ENCODE measurements at regions not wholly inside any gene's neighbourhood (a gene's known extent, or its start where the extent isn't known, plus 50 kb on each side); places are given as distances from the start of the nearest gene placed in this dataset.

DNA sequence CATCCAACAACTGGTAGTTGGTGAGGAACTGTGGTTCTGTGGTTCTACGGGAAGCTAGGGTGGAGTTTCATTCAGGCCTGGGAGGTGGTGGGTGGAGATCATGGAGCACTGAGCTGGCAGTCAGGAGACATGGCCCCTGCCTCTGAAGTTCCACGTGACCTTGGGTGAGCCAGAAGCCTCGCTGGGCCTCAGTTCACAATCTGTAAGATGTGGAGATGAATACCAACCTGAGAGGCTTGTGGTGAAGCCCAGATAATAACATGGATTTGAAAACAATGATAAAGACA, 177.9 kb downstream of the MACROH2A1 start:
- H3K27ac ChIP-seq (ENCODE audit: control insufficient read depth, insufficient read depth, low read length): no peak overlapping the region
- no peaks in the 10 kb centered on the region for H3K4me1 ChIP-seq (ENCODE audit: control insufficient read depth, extremely low read depth, insufficient read depth, low read length)
- dilution Hi-C loops (cut with MboI; ENCODE audit: extremely low pct_ligation_motif_present, low sequenced_read_pairs): no loop called here

DNA sequence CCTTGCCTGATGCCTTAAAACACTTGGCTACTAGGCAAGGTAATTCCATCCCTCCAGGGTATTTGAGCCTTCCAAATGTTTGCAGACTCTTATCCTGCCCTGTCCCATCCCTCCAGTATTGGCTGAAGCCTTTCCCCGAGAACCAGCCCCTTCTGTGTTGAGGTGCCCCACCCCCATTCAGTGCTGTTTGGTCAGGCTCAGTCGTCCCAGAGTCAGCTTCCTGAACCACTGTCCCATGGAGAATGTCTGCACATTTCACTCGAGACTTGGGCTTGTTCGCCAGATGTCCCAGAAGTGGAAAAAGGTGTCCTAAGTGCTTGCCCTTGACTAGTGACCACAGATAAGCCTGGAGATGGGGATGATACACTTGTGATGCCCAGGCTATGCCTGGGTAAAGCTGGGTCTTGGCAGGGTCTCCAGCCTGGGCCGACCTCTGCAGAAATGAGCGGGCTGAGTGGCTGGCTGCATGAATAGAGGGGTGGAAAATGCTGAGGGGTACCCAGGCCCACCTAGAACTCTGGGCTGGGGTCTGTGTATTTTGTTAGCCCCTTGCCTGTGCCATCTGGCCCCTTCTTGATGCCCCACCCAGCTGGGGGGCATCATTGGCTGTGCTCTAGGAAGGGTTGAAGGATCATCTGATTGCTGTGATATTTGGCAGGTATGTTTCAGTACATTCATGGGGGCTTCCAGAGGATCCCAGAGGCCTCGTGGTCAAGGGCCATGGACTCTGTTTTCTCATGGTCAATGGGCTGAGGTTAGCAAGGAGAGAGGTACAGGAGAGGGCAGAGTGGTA, 178.4 kb downstream of the MACROH2A1 start:
- Histone ChIP-seq H3K79me2 (ENCODE audit: control insufficient read depth, insufficient read depth, low read length) (no peaks in the 10 kb centered on the region), H2AFZ (ENCODE audit: control insufficient read depth, low read length) (no peak overlapping the region), H3K9me1 (ENCODE audit: control insufficient read depth, extremely low read depth, insufficient read depth, low read length) (no peaks in the 10 kb centered on the region), H3K4me1 (ENCODE audit: control insufficient read depth, extremely low read depth, insufficient read depth, low read length) (no peaks in the 10 kb centered on the region), H4K20me1 (ENCODE audit: control insufficient read depth, extremely low read depth, insufficient read depth, low read length) (no peaks in the 10 kb centered on the region), H3K9me3 (ENCODE audit: control insufficient read depth, low read depth, low read length) (no peaks in the 10 kb centered on the region), H3K27me3 (ENCODE audit: control insufficient read depth, extremely low read depth, insufficient read depth, low read length) (peaks cover 9% of the 10 kb centered on the region), H3K9ac (ENCODE audit: control insufficient read depth, extremely low read depth, insufficient read depth, low read length) (no peak overlapping the region), H3K36me3 (ENCODE audit: control insufficient read depth in 2 of 2, extremely low read depth in 1 of 2, insufficient read depth in 2 of 2, low read length in 2 of 2) (no peaks in the 10 kb centered on the region), H3K27ac (ENCODE audit: control insufficient read depth, insufficient read depth, low read length) (no peak overlapping the region), H3K4me2 (ENCODE audit: control insufficient read depth, extremely low read depth, insufficient read depth, low read depth, low read length) (no peak overlapping the region), H3K4me3 (ENCODE audit: control insufficient read depth in 2 of 3, extremely low read depth in 1 of 3, insufficient read depth in 2 of 3, low read depth in 1 of 3, low read length in 3 of 3) (no peak overlapping the region)
- DNase-seq (ENCODE audit: low read depth, low spot score) (no peak), FAIRE-seq (no peak)
- TF ChIP-seq EZH2 (IDR thresholded peaks at IDR 0.05; ENCODE audit: low read length) (no peak), CTCF (optimal IDR thresholded peaks at IDR 0.05 in 1 of 3, IDR thresholded peaks at IDR 0.05 in 1 of 3, conservative IDR thresholded peaks at IDR 0.05 in 1 of 3; ENCODE audit: extremely low read depth in 1 of 3, insufficient read depth in 2 of 3, low read length in 3 of 3) (no peak)
- dilution Hi-C loops (cut with MboI; ENCODE audit: extremely low pct_ligation_motif_present, low sequenced_read_pairs): no loop called here

More for the DNA sequence above, 177.9 kb downstream of the MACROH2A1 start:
- Histone ChIP-seq H3K4me3 (ENCODE audit: control insufficient read depth in 2 of 3, extremely low read depth in 1 of 3, insufficient read depth in 2 of 3, low read depth in 1 of 3, low read length in 3 of 3) (no peak overlapping the region), H3K9me1 (ENCODE audit: control insufficient read depth, extremely low read depth, insufficient read depth, low read length) (no peaks in the 10 kb centered on the region), H4K20me1 (ENCODE audit: control insufficient read depth, extremely low read depth, insufficient read depth, low read length) (no peaks in the 10 kb centered on the region), H2AFZ (ENCODE audit: control insufficient read depth, low read length) (no peak overlapping the region), H3K27me3 (ENCODE audit: control insufficient read depth, extremely low read depth, insufficient read depth, low read length) (peaks cover 4% of the 10 kb centered on the region), H3K36me3 (ENCODE audit: control insufficient read depth in 2 of 2, extremely low read depth in 1 of 2, insufficient read depth in 2 of 2, low read length in 2 of 2) (no peaks in the 10 kb centered on the region), H3K9ac (ENCODE audit: control insufficient read depth, extremely low read depth, insufficient read depth, low read length) (no peak overlapping the region), H3K9me3 (ENCODE audit: control insufficient read depth, low read depth, low read length) (no peaks in the 10 kb centered on the region), H3K4me2 (ENCODE audit: control insufficient read depth, extremely low read depth, insufficient read depth, low read depth, low read length) (no peak overlapping the region), H3K79me2 (ENCODE audit: control insufficient read depth, insufficient read depth, low read length) (no peaks in the 10 kb centered on the region)
- no peak for DNase-seq (ENCODE audit: low read depth, low spot score)
- no peak for TF ChIP-seq EZH2 (IDR thresholded peaks at IDR 0.05; ENCODE audit: low read length)
- no peak for TF ChIP-seq CTCF (optimal IDR thresholded peaks at IDR 0.05 in 1 of 3, IDR thresholded peaks at IDR 0.05 in 1 of 3, conservative IDR thresholded peaks at IDR 0.05 in 1 of 3; ENCODE audit: extremely low read depth in 1 of 3, insufficient read depth in 2 of 3, low read length in 3 of 3)
- FAIRE-seq: no peak
